Keratinocyte (primary cell): ENCODE measurements at regions not wholly inside any gene's neighbourhood (a gene's known extent, or its start where the extent isn't known, plus 50 kb on each side); places are given as distances from the start of the nearest gene placed in this dataset.

Experiments used
- DNase-seq: peaks from one replicate; pipeline ENCODE4 v3.0.0-alpha.2; 2011; ENCODE audit warnings: low read depth, missing footprints, low spot score
- FAIRE-seq: peaks from 2 replicates; lab custom pipeline; 2011; peaks lifted over from hg19 to GRCh38; lab: Jason Lieb, UNC
- H2AFZ ChIP-seq: 2 replicates; pipeline ENCODE4 v1.6.0; 2012; ENCODE audit warnings: low read length, control low read depth, inconsistent platforms; ENCODE audit not compliant: control insufficient read depth
- H3K27ac ChIP-seq: 2 replicates; pipeline ENCODE4 v1.5.1; 2011; ENCODE audit warnings: low read length; ENCODE audit not compliant: control insufficient read depth, insufficient read depth
- H3K27me3 ChIP-seq: 3 replicates; pipeline ENCODE4 v1.6.0; 2011; ENCODE audit warnings: low read length; ENCODE audit not compliant: control insufficient read depth, insufficient read depth; ENCODE audit errors: extremely low read depth
- H3K36me3 ChIP-seq, 2 experiments: 2 replicates in 1 of 2; 3 replicates in 1 of 2; pipeline ENCODE4 v1.5.1; 2011; ENCODE audit warnings: low read length in 2 of 2, mild to moderate bottlenecking in 1 of 2; ENCODE audit not compliant: control insufficient read depth in 2 of 2, insufficient read depth in 2 of 2; ENCODE audit errors: extremely low read depth in 1 of 2
- H3K4me1 ChIP-seq: 3 replicates; pipeline ENCODE4 v1.5.1; 2011; ENCODE audit warnings: low read length; ENCODE audit not compliant: control insufficient read depth, insufficient read depth; ENCODE audit errors: extremely low read depth
- H3K4me2 ChIP-seq: 3 replicates; pipeline ENCODE4 v1.6.0; 2011; ENCODE audit warnings: low read depth, low read length; ENCODE audit not compliant: control insufficient read depth, insufficient read depth; ENCODE audit errors: extremely low read depth
- H3K4me3 ChIP-seq, 3 experiments: fragments of 200-600 bp in 1 of 3; sonication (generic) in 1 of 3; 2 replicates in 2 of 3; 3 replicates in 1 of 3; pipeline ENCODE4 v1.5.1; 2011 to 2016; ENCODE audit warnings: low read length in 3 of 3, mild to moderate bottlenecking in 3 of 3, control low read depth in 2 of 3, inconsistent platforms in 1 of 3, low read depth in 1 of 3, mixed read lengths in 1 of 3, mixed run types in 1 of 3, moderate library complexity in 1 of 3; ENCODE audit not compliant: control insufficient read depth in 2 of 3, insufficient read depth in 2 of 3; ENCODE audit errors: extremely low read depth in 1 of 3
- H3K79me2 ChIP-seq: 2 replicates; pipeline ENCODE4 v1.6.0; 2012; ENCODE audit warnings: low read length; ENCODE audit not compliant: control insufficient read depth, insufficient read depth
- H3K9ac ChIP-seq: 3 replicates; pipeline ENCODE4 v1.6.0; 2011; ENCODE audit warnings: low read length; ENCODE audit not compliant: control insufficient read depth, insufficient read depth; ENCODE audit errors: extremely low read depth
- H3K9me1 ChIP-seq: 3 replicates; pipeline ENCODE4 v1.6.0; 2011; ENCODE audit warnings: low read length; ENCODE audit not compliant: control insufficient read depth, insufficient read depth; ENCODE audit errors: extremely low read depth
- H3K9me3 ChIP-seq: 2 replicates; pipeline ENCODE4 v1.5.1; 2012; ENCODE audit warnings: low read depth, low read length; ENCODE audit not compliant: control insufficient read depth
- H4K20me1 ChIP-seq: 3 replicates; pipeline ENCODE4 v1.6.0; 2011; ENCODE audit warnings: low read length; ENCODE audit not compliant: control insufficient read depth, insufficient read depth; ENCODE audit errors: extremely low read depth
- CTCF ChIP-seq, 3 experiments: IDR thresholded peaks in 1 of 3; conservative IDR thresholded peaks in 1 of 3; optimal IDR thresholded peaks in 1 of 3; 2 replicates in 2 of 3; 3 replicates in 1 of 3; pipeline versions ENCODE3 to v1.5.1; 2011; ENCODE audit warnings: low read length in 3 of 3, mild to moderate bottlenecking in 3 of 3, moderate library complexity in 2 of 3, control low read depth in 1 of 3, inconsistent platforms in 1 of 3; ENCODE audit not compliant: insufficient read depth in 2 of 3; ENCODE audit errors: extremely low read depth in 1 of 3
- EZH2 ChIP-seq: IDR thresholded peaks from one replicate; pipeline ENCODE4 v1.6.1; 2012; ENCODE audit warnings: inconsistent platforms, mild to moderate bottlenecking, low read length, moderate library complexity
- dilution Hi-C: fragments of 300-500 bp; cut with MboI; formaldehyde crosslinking; loops from one replicate; pipeline ENCODE4 v1.7.0; 2020; ENCODE audit warnings: low sequenced_read_pairs; ENCODE audit not compliant: extremely low pct_ligation_motif_present

GRCh38 chr18:46374850-46375249 lies 270.7 kb downstream of the HAUS1 start:
- TF ChIP-seq EZH2 (no peak), CTCF (optimal IDR thresholded peaks at IDR 0.05 in 1 of 3, IDR thresholded peaks at IDR 0.05 in 1 of 3, conservative IDR thresholded peaks at IDR 0.05 in 1 of 3; ENCODE audit: extremely low read depth in 1 of 3, insufficient read depth in 2 of 3, low read length in 3 of 3) (no peak)
- Histone ChIP-seq H3K27me3 (no peaks in the 10 kb centered on the region), H3K9ac (no peak overlapping the region), H2AFZ (no peak overlapping the region), H3K27ac (no peak overlapping the region), H3K36me3 (no peaks in the 10 kb centered on the region), H3K79me2 (no peaks in the 10 kb centered on the region), H3K4me1 (no peaks in the 10 kb centered on the region), H3K9me1 (no peaks in the 10 kb centered on the region), H3K9me3 (no peaks in the 10 kb centered on the region), H3K4me2 (no peak overlapping the region), H3K4me3 (no peak overlapping the region), H4K20me1 (no peaks in the 10 kb centered on the region)
- DNase-seq (no peak), FAIRE-seq (no peak)
- dilution Hi-C loops: no loop called here

GRCh38 chr18:46377557-46377956 lies 273.4 kb downstream of the HAUS1 start:
- Histone ChIP-seq H3K9me1 (no peaks in the 10 kb centered on the region), H3K27me3 (no peaks in the 10 kb centered on the region), H3K4me2 (no peak overlapping the region), H3K9me3 (no peaks in the 10 kb centered on the region), H3K9ac (no peak overlapping the region), H3K4me3 (no peak overlapping the region), H3K36me3 (no peaks in the 10 kb centered on the region), H4K20me1 (no peaks in the 10 kb centered on the region), H3K4me1 (no peaks in the 10 kb centered on the region), H3K79me2 (no peaks in the 10 kb centered on the region), H2AFZ (no peak overlapping the region), H3K27ac (no peak overlapping the region)
- FAIRE-seq (no peak), DNase-seq (no peak)
- no peak for TF ChIP-seq CTCF (optimal IDR thresholded peaks at IDR 0.05 in 1 of 3, IDR thresholded peaks at IDR 0.05 in 1 of 3, conservative IDR thresholded peaks at IDR 0.05 in 1 of 3; ENCODE audit: extremely low read depth in 1 of 3, insufficient read depth in 2 of 3, low read length in 3 of 3)
- no peak for TF ChIP-seq EZH2
- dilution Hi-C loops: no loop called here
